Activated gamma-delta T cell (primary cell): ENCODE measurements at regions not wholly inside any gene's neighbourhood (a gene's known extent, or its start where the extent isn't known, plus 50 kb on each side); places are given as distances from the start of the nearest gene placed in this dataset.

Source experiments
- DNase-seq: peaks from one replicate; lab custom pipeline; 2025; lab: John Stamatoyannopoulos, UW

DNA sequence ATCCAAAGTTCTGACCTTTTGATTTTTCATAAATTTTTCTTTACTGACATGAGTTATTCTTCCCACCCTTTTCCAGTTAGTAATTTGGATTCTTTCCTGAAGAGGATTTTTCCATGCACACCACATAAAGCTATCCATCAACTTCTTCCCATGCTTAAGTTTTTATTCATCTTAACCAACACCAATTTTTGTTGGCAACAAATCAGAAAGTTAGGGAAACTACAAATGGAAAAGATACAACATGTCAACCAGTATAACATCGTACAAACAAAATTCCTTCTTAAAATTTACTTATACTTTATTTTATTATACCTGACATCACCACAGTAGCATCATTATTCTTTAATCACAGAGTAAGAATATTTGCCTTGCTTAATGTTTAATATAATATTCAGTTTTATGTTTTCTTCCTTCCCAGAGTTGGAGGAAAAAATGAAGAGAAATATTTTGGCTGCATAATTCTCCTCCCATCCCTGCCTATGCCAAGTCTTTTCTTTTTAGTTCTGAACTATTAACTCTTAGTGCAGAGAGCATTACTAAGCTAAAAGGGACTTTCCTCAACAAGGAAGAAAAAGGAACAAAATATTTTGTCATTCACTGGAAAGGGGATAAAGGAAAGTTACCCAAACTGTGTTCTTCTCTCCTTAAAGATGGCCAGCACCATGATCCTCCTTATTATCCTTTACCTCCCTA is 67.5 kb upstream of the MEOX2 start:
- DNase-seq: no peak

DNA sequence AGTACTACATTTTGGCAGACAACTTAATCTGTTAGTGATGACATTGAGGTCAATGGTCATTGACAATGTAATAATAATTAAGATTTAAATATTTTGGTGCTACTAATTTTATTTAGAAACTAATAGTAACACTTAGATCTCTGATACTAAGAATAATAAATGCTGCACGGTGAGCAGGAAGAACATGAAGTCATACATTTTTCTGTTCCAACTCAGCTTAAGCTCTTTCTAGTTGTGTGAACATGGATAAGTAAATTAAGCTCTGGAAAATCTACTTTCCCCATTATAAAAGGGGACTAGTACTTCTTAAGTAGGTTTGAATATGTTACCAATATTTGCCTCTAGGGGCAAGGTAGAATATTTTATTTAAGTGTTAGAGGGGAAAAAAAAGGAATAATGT is 65.9 kb upstream of the MEOX2 start:
- DNase-seq: no peak

DNA sequence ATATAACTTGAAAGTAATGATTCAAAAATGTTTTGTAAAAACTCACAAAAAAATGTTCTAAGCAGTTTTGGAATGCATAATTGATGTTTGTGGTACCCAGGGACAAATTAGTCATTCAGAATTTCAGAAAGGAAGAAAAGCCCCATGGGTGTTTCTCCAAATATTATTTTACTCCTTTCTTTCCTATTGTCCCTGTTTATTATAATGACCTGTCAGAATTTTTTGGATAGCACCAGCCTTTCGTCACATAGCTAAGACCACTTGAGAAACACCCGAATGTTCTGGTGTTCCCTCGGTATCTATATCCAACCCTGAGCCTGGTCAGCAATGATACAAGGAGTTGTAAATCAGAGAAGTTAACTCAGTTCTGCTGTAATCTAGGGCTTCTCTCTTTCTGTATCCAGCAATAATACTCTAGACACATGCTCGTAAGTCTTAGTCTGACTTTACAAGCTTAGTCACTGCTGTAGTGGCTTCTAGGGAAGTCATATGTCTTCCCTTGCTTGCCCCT is 64.8 kb upstream of the MEOX2 start:
- no peak for DNase-seq

DNA sequence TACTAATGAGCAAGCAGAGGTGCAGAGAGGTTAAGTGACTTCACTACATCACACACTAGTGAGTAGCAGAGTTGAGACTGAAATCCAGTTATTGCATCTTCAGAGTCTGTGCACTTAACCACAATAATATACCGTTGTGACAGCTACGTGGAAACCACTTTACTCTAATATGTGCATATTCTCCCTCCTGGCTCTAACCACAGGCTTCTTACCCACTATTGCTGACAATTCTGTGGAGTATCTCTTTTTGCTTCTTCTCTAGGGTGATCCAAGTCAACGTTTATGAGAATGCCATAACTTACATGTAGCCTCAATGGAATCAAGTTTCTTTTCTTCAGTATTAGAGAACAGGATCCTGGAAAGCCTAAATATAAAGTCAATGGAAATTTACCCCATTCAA is 64.2 kb upstream of the MEOX2 start:
- no peak for DNase-seq

DNA sequence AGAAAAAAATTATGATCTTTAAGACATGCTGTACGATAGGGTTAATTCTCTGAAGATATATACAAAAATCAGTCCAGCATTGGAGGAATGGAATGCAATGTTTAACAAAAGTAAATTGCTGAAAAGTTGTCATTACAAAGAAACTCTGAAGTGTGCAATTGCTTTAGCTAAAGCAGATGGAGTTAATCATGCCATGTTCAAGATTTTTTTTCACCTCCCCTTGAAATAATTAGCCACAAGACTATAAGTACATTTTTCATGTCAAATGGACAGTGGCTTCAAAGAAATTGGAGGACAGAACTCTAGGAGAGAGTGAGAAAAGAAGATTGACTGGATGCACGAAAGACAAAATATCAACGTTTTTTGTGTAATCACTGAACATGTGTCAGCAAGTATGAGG is 63.1 kb upstream of the MEOX2 start:
- DNase-seq: no peak

DNA sequence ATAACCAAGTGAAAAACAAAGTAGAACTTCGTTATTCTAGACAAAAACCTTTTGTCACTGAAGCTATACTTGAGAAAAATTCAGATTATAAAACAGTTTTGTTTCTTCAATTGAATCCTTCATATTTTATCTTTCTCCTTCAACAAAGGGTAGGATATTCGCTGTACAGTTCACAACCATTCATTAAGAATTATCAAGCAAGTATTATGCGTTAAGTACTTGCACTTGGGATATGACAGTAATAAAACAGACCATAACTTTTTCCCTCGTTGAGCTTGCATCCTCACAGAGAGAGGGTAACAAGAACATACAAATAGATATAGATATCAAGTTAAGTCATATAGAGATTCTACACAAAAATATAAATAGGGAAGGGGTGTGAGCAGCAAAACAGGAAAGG is 61.2 kb upstream of the MEOX2 start:
- no peak for DNase-seq

DNA sequence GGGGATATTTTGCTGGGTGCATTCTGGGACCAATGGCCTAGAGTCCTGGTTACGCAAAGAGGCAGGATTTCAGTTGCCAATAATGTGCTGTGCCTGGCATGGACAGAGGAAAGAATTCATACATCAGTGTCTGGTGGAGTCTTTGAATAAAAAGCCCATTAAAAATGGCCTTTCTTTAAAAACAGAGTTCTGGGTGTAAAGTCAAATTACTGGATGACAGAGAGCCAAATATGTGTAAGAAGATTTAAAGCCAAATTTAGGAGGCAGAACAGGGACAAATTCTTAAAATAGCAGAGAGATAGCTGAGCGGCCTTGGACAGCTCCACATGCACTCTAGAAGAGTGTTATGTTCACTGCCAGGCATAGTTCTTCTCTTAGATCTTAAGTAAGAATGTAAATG is 60.8 kb upstream of the MEOX2 start:
- no peak for DNase-seq

DNA sequence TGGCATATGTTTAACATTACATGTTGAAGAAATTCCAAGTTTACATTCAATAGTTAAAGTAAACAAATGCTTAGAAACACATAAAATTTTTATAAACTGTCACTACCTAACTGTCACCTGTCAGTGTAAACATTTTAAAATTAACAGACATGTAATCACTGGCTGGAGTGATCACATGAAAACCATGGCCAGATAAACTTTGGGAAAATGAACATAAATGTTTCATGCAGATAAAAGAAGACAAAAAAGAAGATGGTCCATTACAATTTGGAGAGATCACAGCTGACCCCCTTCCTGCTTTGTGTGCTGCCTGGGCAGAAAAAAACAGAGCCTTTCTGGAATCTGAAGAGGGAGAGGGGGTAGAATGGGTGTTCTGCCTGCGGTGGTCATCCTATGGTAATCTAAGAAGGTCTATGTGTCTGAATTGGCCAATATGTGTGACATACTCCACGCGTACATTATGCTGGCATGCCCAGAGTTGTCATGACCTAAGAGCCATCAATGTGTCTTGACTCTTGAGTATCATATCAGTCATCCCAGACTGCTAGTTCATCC is 57.5 kb upstream of the MEOX2 start:
- DNase-seq: no peak

DNA sequence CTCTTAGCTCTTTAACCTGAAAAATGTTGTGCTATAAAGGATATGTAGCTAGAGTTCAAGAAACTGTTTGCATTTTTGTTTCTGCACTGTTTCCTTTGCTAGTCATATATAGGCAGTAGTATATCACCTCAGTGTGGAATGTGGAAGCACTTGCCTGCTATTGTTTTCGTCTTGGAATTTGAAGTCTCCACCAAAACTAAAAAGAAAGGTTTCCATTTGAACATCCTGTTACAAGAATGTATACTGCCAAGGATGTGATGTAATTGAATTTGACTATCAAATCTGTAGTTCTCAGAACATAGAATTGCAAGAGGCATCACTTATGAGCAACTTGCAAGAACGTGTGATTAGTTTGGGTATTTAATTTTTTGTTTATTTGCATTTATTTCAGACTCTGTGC is 51.1 kb upstream of the MEOX2 start:
- DNase-seq: no peak
